Naive B cell (primary cell): ENCODE measurements at regions not wholly inside any gene's neighbourhood (a gene's known extent, or its start where the extent isn't known, plus 50 kb on each side); places are given as distances from the start of the nearest gene placed in this dataset.
"Not testable (repeated sequence)": the region's sequence is repeated elsewhere in the genome, so short reads cannot be mapped to it uniquely, and the experiment has no call there.

Experiments used
- ATAC-seq, 2 donors: fragments of 150-1000 bp; cut with Tn5 transposase; 2 replicates each; pipeline ENCODE4 v1.10.0; 2021; ENCODE audit warnings: low read depth in 2 of 2, mild to moderate bottlenecking in 2 of 2, moderate library complexity in 2 of 2
- DNase-seq: peaks from one replicate; pipeline ENCODE4 v3.0.0; 2022
- H3K27ac Mint-ChIP-seq, 6 donors: one replicate each; pipeline ENCODE4 v1.8.0; 2020 to 2022; ENCODE audit warnings: mild to moderate bottlenecking in 6 of 6, mixed read lengths in 6 of 6, moderate library complexity in 5 of 6, inconsistent platforms in 2 of 6
- H3K27me3 Mint-ChIP-seq, 3 donors: one replicate each; pipeline ENCODE4 v1.8.0; 2021 to 2022; ENCODE audit warnings: mixed read lengths in 3 of 3, mild to moderate bottlenecking in 1 of 3
- H3K36me3 Mint-ChIP-seq, 2 donors: one replicate each; pipeline ENCODE4 v1.8.0; 2020 to 2022; ENCODE audit warnings: mixed read lengths in 2 of 2, inconsistent platforms in 1 of 2, mild to moderate bottlenecking in 1 of 2
- H3K4me1 Mint-ChIP-seq, 3 donors: one replicate each; pipeline ENCODE4 v1.8.0; 2020 to 2022; ENCODE audit warnings: mixed read lengths in 3 of 3, inconsistent platforms in 1 of 3, mild to moderate bottlenecking in 1 of 3, moderate library complexity in 1 of 3
- H3K4me3 Mint-ChIP-seq, 8 donors: one replicate each; pipeline ENCODE4 v1.8.0; 2020 to 2022; ENCODE audit warnings: mild to moderate bottlenecking in 8 of 8, mixed read lengths in 8 of 8, moderate library complexity in 8 of 8, inconsistent platforms in 2 of 8
- H3K9me3 Mint-ChIP-seq, 7 donors: one replicate each; pipeline ENCODE4 v1.8.0; 2020 to 2022; ENCODE audit warnings: mixed read lengths in 7 of 7, mild to moderate bottlenecking in 5 of 7, inconsistent platforms in 2 of 7, moderate library complexity in 1 of 7

DNA sequence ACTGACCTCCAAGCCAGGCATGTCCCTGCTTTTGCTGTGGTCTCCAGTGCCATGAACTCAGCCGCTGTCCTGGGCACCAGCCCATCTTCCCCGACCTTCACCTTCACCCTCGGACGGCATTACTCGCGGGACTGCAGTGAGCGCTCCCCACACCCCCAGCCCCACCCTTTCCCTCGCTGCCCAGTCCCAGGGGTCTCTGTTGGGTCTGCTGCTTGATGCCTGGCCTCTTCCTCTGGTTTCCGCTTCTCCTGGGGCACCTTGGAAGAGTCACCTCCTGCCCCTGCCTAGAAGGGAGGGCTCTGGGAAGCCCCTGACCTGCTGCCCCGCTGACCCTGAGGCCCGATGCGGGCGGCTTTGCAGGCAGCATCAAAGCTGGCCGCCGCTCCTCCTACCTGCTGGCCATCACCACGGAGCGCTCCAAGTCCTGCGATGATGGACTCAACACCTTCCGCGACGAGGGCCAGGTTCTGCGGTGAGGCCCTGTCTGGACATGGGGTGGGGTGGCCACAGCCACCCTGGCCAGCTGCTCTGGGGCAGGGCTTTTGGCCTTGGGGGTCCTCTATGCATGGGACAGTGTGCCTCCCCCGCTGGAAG, 102.3 kb downstream of the ZNF267 start:
- not testable (repeated sequence) for ATAC-seq, H3K36me3 Mint-ChIP-seq, H3K27me3 Mint-ChIP-seq

DNA sequence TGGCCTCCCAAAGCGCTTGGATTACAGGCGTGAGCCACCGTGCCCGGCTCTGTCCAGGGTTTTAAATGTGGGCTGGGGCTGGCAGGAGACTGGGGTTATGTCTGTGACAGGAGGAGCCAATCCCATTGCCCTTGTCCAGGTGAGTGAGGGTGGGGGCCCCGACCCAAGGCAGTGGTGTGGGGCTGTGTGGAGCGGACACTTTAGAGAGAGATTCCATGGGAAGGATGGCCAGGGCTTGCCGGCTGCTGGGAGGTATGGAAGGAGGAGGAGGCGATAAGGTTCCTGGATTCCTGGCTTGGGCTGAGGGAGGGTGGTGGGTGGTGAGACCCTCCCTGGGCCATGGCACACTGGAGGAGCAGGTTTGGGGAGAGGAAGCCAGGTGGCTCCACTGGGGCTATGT, 104.9 kb downstream of the ZNF267 start:
- not testable (repeated sequence) for DNase-seq, H3K9me3 Mint-ChIP-seq, H3K27me3 Mint-ChIP-seq, H3K36me3 Mint-ChIP-seq, ATAC-seq, H3K4me1 Mint-ChIP-seq, H3K4me3 Mint-ChIP-seq, H3K27ac Mint-ChIP-seq

More for the DNA sequence above, 102.3 kb downstream of the ZNF267 start:
- DNase-seq, H3K4me3 Mint-ChIP-seq, H3K4me1 Mint-ChIP-seq, H3K27ac Mint-ChIP-seq, H3K9me3 Mint-ChIP-seq: not testable (repeated sequence)

DNA sequence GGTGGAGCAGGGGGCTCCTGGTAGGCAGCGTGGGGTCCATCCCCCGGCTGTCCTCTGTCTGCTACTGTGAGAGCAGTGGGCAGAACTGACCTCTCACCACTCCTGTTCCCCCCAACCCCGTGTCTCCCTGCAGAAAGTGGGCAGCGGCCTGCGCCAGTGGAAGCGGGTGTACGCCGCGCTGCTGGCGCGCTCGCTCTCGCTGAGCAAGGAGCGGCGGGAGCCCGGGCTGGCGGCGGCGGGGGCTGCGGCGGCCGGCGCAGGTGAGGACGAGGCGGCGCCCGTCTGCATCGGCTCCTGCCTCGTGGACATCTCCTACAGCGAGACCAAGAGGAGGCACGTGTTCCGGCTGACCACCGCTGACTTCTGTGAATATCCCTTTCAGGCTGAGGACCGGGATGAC, 108.1 kb downstream of the ZNF267 start:
- not testable (repeated sequence) for H3K9me3 Mint-ChIP-seq, DNase-seq, ATAC-seq, H3K4me3 Mint-ChIP-seq, H3K4me1 Mint-ChIP-seq, H3K27me3 Mint-ChIP-seq, H3K36me3 Mint-ChIP-seq, H3K27ac Mint-ChIP-seq

DNA sequence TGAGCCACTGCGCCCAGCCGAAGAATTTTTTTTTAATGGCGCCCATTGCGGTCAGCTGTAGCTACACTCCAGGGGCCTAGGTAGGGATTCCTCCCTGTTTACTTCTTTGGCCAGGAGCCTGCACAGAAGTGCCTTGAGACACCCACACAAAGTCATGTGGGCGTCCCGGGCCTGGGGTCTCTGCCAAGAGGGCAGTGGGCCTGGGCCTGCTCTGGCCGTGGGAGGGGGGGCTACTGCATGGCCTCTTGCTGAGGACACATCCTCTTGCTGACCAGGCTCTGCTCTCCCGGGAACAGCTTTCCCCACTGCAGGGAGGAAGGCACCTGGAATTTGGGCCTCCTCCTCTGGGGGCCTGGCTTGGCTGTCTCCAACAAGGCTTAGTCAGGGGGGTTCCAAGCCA, 109.4 kb downstream of the ZNF267 start:
- not testable (repeated sequence) for H3K4me1 Mint-ChIP-seq, H3K4me3 Mint-ChIP-seq, H3K27ac Mint-ChIP-seq, H3K36me3 Mint-ChIP-seq, H3K27me3 Mint-ChIP-seq, H3K9me3 Mint-ChIP-seq, DNase-seq, ATAC-seq

DNA sequence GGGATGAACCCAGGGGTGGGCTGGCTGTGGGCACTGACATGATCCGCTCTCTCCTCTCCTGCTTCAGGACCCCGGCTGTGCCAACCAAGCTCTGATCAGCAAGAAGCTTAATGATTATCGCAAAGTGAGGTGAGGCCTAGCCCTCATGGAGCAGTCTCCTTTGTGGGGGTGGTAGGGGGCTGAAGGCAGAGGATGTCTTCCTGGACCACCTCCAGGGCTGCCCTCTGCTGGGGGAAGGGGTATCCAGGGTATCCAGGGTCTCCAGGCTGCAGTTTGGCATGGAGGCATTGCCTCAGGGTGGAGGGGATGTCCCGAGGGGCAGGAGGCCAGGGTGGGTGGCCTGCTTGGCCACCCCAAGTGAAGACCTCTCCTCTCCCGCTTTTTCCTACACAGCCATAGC, 110.1 kb downstream of the ZNF267 start:
- H3K4me1 Mint-ChIP-seq, H3K9me3 Mint-ChIP-seq, H3K27me3 Mint-ChIP-seq, ATAC-seq, H3K36me3 Mint-ChIP-seq, H3K27ac Mint-ChIP-seq, H3K4me3 Mint-ChIP-seq, DNase-seq: not testable (repeated sequence)

DNA sequence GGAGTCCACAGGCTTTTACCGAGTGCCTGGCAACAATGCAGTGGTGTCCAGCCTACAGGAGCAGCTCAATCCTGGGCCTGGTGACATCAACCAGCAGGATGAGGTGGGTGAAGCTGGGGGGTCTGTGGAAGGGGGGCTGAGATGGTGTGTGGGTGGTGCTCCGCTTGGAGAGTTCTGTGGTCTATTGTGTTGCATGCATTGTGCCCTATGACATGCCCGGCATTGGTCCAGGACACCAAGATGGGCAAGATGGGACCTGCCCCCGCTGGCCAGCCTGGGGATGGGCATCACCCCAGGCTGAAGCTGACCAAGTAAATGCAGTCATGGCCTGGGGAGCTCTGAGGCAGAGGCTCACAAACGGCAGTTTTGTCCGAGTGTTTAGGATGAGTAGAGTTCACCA, 113.3 kb downstream of the ZNF267 start:
- H3K9me3 Mint-ChIP-seq, H3K4me3 Mint-ChIP-seq, H3K4me1 Mint-ChIP-seq, H3K27ac Mint-ChIP-seq, ATAC-seq, DNase-seq, H3K27me3 Mint-ChIP-seq, H3K36me3 Mint-ChIP-seq: not testable (repeated sequence)

DNA sequence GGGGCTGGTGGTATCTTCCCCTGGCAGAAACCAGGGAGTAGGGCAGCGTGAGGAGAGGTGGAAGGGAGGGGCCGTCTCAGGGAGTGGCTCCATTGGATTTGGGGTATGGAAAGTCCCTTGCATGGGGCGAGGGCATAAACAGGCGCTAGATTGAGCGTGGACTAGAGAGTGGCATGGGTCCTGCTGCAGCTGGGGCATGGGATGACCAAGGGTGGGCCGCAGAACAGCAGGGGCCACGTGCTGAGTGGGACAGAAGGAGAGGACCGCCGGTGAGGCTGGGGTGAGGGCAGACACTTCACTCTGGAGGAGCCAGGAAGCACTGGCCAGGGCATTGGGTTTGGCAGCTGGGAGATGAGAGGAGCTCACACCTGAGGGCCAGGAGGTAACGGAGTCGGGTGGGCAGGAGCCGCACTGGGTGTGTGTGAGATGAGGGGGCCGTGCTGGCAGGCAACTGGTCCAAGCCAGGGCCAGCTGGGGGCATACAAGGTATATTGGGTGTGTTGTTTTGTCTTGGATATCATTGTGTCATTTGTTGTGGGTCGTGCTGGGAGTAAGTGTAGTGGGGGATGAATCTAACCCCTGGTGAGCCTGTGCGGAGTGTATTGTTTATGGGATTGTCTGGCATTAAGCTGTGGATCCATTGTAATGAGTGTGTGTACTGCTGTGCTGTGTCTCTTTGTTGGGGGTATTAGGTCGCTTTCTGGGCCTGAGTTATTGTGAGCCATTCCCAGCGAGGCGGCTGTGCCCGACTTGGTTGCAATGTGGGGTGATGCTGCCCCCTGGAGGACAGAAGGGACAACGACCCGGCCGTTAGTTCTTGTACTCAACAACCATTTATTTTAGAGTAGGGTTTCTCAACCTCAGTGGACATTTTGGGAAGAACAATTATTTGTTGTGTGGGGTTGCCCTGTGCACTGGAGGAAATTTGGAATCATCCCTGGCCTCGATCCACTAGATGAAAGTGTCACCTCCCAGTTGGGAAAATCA, 115.3 kb downstream of the ZNF267 start:
- H3K27me3 Mint-ChIP-seq, H3K4me3 Mint-ChIP-seq, H3K9me3 Mint-ChIP-seq, H3K4me1 Mint-ChIP-seq, H3K27ac Mint-ChIP-seq, H3K36me3 Mint-ChIP-seq: not testable (repeated sequence)
- ATAC-seq (peak; percentile 56 to 69), DNase-seq (peak; percentile 11)

DNA sequence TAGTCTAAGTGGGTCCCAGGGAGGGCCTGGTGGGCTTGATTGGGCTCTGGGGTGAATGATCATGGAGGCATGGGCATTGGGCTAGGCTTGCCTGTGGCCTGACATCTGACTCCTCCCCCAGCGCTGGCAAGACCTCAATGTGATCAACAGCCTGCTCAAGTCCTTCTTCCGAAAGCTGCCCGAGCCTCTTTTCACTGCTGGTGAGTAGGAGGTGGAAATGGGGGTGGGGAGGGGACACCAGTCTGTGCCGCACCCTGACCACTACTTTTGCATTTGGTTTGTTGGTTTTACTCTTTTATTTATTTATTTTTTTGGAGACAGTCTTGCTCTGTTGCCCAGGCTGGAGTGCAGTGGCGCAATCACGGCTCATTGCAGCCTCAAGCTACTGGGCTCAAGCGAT, 116.7 kb downstream of the ZNF267 start:
- not testable (repeated sequence) for H3K9me3 Mint-ChIP-seq, ATAC-seq, DNase-seq, H3K36me3 Mint-ChIP-seq, H3K27ac Mint-ChIP-seq, H3K27me3 Mint-ChIP-seq, H3K4me3 Mint-ChIP-seq, H3K4me1 Mint-ChIP-seq

DNA sequence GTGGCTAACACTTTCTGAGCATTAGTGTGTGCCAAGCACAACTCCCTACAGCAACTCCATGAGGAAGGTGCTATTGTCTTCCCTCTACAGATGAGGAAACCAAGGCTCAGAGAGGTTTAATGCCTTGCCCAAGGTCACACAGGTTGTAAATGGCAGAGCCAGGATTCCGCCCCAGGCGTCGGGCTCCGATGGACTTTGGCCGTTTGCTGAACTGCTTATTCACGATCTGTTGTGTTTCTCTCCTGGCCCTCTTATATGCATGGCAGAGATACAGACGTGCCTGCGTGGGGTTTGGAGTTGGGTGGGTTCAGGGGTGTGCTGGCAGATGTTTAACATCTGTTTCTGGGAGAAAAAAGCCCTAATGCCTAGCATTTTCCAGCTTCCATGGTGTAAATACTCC, 117.4 kb downstream of the ZNF267 start:
- H3K4me1 Mint-ChIP-seq, H3K27ac Mint-ChIP-seq: not testable (repeated sequence)

DNA sequence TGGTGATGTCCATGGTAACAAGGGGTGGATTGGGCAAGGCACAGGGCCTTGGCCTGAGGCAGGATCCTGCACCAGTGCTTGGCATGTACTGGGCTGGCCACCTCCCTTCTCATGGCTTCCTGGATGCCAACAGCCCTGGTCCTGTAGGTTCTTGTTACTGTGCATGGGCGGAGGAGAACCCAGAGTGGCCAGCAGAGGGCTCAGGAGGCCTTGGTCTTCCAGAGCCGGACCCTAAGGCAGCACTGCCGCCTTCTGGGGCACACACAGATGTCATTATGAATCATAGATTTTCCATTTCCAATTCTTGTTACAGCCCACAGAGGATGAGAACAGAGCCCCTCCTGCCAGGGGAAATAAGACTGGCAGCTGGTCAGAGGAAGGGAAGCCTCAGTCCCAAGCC, 122.7 kb downstream of the ZNF267 start:
- H3K27me3 Mint-ChIP-seq, H3K27ac Mint-ChIP-seq, ATAC-seq, H3K9me3 Mint-ChIP-seq, H3K4me1 Mint-ChIP-seq, H3K4me3 Mint-ChIP-seq, H3K36me3 Mint-ChIP-seq, DNase-seq: not testable (repeated sequence)

More for the DNA sequence above, 117.4 kb downstream of the ZNF267 start:
- not testable (repeated sequence) for DNase-seq, ATAC-seq, H3K27me3 Mint-ChIP-seq, H3K9me3 Mint-ChIP-seq, H3K4me3 Mint-ChIP-seq, H3K36me3 Mint-ChIP-seq

DNA sequence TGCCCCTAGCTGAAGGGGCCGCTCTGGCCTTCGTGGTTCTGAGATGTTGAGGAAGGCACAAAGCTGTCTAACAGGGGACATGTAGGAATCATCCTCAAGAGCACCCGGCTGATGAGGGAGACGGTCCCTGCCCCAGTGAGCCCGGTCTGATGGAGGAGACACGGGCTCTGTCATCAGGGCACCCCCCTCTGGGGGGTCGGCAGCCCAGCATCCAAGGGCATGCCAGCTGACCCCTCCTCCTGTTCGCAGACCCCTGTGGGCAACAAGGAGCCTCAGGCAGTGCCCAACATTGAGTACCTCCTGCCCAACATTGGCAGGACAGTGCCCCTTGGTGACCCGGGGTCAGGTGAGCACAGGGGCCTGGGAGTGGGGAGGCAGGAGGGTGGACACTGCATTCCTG, 128.9 kb downstream of the ZNF267 start:
- H3K4me3 Mint-ChIP-seq, H3K27me3 Mint-ChIP-seq, ATAC-seq, H3K27ac Mint-ChIP-seq, H3K4me1 Mint-ChIP-seq, DNase-seq, H3K36me3 Mint-ChIP-seq: not testable (repeated sequence)
- peaks cover 2 to 14% (median 9%) of the 10 kb centered on the region in 7 donors for H3K9me3 Mint-ChIP-seq

DNA sequence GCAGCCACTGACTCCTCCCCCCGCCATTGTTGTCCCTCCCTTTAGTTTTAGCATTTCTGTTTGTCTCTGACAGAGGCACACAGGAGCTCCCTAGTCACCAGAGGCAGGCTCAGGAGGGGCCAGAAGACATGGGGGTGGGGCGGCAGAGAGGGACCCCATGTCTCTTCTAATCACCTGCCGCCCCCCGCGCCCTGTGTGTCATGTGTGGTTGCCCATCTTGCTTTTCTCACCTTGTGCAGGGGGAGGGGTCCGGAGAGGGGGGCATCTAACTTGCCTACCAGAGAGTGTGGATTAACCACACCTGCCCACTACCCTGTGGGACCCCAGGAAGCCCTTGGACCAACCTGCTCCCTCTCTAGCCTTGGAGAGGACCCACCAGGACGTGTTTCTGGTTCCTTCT, 130.2 kb downstream of the ZNF267 start:
- not testable (repeated sequence) for H3K27me3 Mint-ChIP-seq, H3K4me3 Mint-ChIP-seq, H3K36me3 Mint-ChIP-seq, H3K27ac Mint-ChIP-seq, DNase-seq, ATAC-seq, H3K4me1 Mint-ChIP-seq
- H3K9me3 Mint-ChIP-seq = peaks cover 2 to 14% (median 9%) of the 10 kb centered on the region in 7 donors

DNA sequence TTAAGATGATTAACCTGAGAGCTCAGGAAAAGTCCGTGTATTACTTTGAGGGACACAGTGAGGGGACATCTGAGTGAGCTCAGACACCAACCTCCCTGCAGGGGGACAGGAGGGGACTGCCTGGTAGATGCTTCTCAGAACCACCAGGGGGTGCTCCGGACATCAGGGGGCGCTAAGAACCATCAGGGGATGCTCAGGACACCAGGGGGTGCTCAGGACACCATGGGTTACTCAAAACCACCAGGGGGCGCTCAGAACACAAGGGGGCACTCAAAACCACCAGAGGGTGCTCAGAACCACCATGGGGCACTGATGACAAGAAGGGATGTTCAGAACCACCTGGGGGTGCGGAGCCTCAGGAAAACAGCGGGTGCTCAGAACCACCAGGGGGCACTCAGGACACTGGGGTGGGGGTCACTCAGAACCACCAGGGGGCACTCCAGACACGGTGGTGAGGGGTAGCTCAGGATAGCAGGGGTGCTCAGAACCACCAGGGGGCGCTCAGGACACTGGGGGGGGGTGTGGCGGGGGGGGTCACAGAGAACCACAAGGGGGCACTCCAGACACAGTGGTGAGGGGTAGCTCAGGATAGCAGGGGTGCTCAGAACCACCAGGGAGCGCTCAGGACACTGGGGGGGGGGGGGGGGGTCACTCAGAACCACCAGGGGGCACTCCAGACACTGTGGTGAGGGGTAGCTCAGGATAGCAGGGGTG, 165.3 kb downstream of the ZNF267 start:
- H3K27ac Mint-ChIP-seq, H3K4me1 Mint-ChIP-seq, H3K36me3 Mint-ChIP-seq, H3K9me3 Mint-ChIP-seq, ATAC-seq, H3K27me3 Mint-ChIP-seq, H3K4me3 Mint-ChIP-seq, DNase-seq: not testable (repeated sequence)

DNA sequence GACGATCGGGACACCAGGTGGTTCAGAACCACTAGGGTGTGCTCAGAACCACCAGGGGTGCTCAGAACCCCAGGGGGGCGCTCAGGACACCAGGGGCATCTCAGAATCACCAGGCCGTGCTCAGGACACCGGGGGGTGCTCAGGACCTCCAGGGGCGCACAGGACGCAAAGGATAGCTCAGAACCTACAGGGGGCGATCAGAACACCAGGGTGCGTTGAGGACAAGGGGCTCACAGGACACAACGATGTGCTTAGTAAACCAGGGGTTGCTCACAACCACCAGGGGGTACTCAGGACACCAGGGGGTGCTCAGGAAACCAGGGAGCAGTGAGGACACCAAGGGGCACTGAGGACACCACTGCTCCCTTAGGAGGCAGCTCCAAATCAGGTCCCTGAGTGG, 166.3 kb downstream of the ZNF267 start:
- H3K4me3 Mint-ChIP-seq, H3K36me3 Mint-ChIP-seq, H3K27ac Mint-ChIP-seq, ATAC-seq, H3K4me1 Mint-ChIP-seq, DNase-seq, H3K9me3 Mint-ChIP-seq, H3K27me3 Mint-ChIP-seq: not testable (repeated sequence)
